Stimulated activated CD4-positive, alpha-beta T cell treated with anti-CD3 and anti-CD28 coated beads, Interleukin-2, amount 100 ng/mL, for 48 hours (primary cell): ENCODE measurements at regions not wholly inside any gene's neighbourhood (a gene's known extent, or its start where the extent isn't known, plus 50 kb on each side); places are given as distances from the start of the nearest gene placed in this dataset.

ENCODE experiments used
- DNase-seq, 2 donors: peaks; one replicate each; pipeline ENCODE4 v3.0.0-alpha.2; 2020

DNA sequence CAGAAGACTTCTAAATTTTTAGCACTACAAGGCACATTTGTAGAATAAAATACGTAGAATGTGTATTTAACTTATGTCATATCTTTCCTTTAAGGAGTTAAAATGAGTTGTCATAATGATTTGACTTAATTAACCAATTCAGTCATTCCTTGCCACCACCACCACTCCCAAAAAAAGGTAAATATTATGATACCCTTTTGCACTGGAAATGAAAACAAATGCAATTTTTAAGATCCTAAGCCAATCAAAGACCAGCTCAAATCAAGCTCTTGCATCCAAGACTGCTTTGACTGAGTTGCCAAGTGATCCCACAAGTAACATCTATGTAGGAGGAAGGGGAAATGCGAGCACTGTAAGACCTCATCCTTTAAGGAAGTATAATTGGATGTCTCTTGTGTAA, 426.6 kb upstream of the ATP11B start:
- no peak for DNase-seq

GRCh38 chr3:182369861-182370260, 423.4 kb upstream of the ATP11B start:
- DNase-seq, result no peak

DNA sequence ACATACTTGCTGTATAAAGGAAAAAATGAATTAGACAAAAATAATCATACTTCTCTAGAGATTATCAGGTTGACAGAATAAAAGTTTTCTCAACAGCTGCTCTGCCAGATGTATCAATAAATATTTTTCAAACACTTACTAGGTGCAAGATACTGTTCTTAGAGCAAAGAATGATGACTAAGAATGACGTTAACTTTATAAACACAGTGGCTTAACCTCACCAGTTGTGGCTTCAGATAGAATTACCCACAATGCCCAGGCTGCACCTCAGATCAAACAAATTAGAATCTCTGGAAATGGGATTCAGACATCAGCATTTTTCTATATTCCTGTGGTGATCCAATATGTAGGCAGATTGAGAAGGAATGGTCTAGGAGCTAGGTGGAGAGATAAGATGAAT, 422.4 kb upstream of the ATP11B start:
- no peak for DNase-seq

DNA sequence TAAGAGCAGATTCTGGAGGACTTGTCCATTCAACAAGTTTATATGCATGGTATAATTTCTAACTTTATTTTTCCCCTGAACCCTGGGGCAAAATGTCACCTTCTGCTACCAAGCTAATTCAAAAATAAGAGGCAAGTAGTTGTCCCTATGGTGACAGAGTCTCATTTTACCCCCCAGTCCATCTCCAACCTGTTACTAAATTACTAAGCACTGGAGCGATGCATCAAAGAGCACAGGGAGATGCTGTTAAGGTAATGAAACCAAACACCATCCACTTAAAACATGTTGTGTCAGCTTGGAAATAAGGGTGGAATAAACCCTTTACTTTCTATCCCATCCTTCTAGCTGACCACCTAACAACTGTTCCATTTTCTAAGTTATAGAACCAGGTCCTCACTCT, 417.4 kb upstream of the ATP11B start:
- DNase-seq, result no peak

GRCh38 chr3:182382112-182382857, 411.0 kb upstream of the ATP11B start:
- DNase-seq, result no peak

DNA sequence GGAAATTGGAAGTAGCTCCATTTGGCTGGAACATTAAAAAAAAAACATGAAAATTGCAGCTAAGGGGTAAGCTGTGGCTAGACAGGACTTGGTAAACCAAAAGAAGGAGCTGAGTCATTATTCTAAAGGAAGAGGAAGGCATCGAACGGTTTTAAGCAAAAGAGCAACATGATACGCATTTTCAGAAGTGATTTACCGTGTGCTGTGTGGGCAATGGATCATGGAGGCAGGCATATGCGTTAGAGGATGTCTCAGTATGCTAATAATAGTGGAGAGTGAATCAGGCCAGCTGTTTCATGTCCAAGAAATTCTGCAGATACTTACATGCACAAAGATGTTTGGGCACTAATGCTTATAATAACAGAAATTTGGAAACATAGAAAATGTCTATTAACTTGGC, 409.1 kb upstream of the ATP11B start:
- no peak for DNase-seq

GRCh38 chr3:182385356-182385755, 407.9 kb upstream of the ATP11B start:
- no peak for DNase-seq

DNA sequence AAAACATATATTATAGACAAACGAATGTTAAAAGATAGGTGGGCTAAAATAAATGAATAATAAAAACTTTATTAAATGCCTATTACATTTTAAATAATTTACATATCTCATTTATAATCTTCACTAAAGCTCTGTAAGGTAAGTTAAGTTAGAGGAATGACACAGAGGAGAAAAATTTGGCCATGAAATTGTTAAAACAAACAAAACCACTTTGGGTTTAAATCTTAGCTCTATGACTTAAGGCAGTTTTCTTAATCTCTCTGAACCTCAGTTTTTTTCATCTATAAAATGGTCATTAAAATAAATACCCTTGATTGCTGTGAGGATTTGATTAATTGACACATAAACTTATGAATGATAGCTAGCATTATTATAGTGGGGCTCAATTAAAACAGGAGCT, 404.8 kb upstream of the ATP11B start:
- DNase-seq, result no peak

- no peak for DNase-seq
Observed at GRCh38 chr3:182389071-182389815, 404.1 kb upstream of the ATP11B start.

- no peak for DNase-seq
Observed at GRCh38 chr3:182390421-182390820, 402.9 kb upstream of the ATP11B start.

DNA sequence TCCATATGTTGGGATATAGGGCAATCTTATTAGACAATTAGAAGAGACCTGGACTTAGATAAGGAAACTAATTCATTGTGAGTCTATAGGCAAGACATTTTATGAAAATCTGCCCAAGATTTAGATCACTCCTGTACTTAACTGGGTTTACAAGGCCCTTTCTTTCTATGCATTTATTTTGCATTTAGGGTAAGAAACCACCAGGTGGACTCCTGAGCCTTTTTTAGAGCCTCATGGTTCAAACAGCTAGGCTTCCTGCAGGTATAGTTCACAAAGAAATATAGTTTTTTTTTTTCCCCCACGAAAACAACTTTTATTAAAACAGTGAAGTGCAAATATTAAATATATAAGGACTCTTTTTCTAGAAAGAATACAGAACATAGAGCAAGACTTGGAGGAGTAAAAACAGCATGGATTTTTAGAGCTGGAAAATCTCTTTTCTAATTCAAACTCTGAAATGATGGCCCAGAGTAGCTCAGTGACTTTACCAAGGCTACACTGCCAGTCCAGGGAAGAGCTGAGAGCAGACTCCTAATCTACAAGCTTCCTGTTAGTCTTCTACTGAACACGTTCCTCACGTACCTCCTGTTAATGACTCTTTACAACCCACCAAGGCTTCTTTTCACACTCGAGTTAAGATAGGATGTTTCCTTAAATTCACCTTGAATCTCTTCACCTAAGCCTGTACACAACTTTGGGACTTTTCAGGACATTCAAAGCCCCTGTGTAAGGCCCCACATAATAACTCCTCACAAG, 400.9 kb upstream of the ATP11B start:
- DNase-seq, result no peak

DNA sequence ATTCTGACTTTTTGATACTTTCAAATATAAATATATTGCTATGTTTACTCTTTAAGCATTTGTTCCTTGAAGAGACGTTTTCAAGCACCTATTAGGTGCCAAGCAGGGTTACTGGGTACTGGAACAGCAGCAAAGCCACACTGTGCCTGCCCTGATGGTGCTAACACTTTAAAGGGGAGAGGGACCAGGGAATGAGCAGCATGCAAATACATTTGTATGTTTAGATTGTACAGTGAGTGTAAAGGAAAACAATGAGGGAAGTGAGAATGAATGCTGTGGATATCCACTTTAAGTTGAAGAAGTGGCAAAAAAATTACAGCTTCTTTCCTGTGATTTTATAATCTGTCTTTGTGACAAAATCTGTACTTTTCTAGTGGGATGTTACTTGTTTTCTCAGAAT, 400.2 kb upstream of the ATP11B start:
- no peak for DNase-seq

DNA sequence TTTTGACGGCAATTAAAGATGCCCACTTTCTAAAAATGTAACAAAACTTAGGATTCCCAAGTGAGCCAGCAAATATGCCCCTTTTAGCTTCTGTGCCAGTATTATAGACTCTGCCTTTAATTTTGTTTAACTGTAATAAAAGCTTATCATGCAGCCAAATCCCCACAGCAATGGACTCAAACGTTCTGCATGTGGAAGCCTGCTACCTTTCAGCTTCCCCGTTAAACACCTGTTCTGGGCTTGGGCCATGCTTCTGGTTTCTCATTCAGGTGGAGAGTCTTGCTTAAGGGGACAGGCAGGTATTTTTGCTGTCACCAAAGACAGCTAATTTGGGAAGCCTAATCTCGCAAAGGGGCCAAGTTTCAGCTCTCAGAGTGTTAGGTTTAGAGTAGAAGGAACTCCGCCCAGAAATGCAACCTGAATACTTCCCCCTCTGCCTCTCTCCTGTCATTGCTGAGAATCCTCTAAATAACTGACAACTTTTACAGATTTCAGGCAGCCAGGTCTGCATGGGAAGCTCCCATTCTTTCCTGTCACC, 399.4 kb upstream of the ATP11B start:
- DNase-seq, result no peak

DNA sequence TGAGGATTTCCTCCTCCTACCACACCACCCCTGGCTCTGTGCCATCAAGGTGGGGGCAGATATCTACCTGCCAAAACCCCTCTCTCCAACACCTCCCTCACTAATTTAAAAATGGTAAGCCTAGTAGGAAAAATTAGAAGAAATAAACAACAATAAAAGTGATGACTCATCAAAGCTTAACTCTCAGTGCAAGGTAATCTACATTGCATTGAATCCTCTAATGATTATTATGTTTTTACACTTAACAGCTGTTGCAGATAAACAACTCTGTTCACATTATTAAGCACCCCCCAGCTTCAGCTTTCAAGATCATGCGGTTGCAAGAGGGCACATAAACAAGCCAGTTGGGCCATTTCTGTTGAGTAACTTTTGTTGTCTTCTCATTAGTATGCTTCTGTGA, 396.1 kb upstream of the ATP11B start:
- no peak for DNase-seq

DNA sequence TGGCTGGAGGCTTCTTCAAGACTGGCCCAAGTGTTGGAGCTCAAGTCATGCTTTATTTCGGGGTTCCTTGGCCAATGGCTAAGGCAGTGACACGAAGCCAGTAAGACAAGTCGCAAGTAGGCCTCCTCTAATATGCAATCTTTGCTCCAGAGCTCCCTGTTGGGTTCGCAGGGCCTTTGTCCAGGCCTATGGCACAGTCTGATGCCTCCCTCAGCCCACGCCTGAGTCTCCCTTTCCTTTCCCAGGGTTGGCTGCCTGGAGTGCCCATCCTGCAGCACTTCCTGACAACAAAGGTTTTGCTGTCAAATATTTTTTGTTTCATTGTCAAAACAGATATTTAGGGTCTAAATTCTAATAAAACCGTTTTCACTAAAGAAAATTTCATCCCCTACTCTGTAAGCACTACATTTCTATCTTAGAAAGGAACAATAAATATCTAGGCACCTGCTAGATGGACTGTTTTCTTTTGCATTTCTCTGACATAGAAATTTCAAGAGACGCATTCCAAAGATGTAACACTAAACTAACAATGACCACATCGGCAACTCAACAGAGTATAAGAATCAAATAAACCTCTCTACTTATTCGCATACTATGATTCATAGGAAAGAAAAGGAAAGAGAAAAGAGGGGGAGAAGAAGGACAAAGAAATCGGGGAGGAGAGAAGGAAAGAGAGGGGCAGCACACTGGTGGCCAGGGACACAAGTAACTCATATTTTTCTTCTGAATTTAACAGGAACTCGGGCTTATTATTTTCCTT, 393.1 kb upstream of the ATP11B start:
- DNase-seq, result no peak

GRCh38 chr3:182400838-182401237, 392.5 kb upstream of the ATP11B start:
- DNase-seq, result no peak

DNA sequence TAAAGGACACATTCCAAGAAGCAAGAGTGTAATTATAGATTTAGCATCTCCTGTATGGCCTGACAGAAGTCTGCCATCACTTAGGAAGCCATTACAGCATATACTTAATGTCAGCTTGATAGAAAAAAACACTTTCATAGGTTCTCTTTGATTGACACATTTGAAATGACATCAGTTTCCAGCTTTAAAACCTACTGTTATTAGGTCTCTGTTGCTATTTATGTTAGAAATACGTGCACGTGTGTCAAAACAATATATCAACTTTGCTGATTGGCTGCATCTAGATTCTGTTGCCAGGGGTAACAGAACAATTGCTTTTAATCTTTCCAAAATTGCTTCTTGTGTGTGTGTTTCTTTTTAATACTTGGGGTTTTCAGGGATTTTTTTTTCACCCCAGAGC, 389.3 kb upstream of the ATP11B start:
- no peak for DNase-seq

DNA sequence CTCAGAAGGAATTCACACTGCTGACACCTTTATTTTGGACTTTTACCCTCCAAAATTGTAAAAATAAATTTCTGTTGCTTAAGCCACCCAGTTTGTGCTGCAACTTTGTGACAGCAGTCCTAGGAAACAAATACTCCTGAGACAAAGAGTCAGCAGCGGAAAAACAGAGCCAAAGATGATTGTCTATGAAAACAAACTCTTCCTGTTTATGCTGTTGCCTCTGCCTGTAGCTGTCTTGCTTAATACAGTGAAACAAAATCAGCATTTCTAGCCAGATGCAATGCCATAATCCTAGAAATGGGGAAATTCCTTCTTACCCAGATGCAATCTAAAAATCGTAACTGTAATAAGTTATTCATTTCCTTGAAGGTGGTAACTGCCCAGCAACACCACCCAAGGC, 387.5 kb upstream of the ATP11B start:
- DNase-seq, result no peak

DNA sequence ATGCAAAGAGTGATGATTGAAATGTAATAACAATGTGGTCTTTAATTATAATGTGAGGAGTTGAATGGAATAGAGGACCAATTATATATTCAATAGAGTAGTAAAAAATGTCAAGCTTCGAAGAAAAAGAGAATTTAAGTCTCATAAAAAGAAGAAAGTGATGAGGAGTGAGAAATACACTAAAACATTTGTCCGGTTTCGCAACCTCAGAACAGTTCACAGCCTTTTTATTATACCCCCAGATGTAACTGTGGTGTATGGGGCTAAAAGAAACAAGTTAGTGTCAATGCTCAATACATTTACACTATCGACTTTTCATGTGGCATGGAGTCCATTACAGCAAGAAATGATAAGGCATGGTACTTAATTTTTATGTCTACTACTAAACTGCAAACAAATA, 386.5 kb upstream of the ATP11B start:
- no peak for DNase-seq

DNA sequence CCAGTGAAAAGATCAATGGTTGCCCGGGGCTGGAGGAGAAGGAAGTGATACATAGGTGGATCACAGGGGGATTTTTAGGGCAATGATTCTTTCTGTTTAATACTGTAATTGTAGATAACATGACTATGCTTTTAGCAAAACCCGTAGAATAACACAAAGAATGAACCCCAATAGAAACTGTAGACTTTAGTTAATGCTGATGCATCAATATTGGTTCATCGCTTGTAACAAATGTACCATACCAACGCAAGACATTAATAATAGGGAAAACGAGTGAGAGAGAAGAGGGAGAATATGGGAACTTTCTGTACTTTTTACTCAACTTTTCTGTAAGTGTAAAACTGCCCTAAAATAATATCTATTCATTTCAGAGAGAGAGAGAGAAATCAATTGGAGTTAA, 383.3 kb upstream of the ATP11B start:
- DNase-seq, result no peak

DNA sequence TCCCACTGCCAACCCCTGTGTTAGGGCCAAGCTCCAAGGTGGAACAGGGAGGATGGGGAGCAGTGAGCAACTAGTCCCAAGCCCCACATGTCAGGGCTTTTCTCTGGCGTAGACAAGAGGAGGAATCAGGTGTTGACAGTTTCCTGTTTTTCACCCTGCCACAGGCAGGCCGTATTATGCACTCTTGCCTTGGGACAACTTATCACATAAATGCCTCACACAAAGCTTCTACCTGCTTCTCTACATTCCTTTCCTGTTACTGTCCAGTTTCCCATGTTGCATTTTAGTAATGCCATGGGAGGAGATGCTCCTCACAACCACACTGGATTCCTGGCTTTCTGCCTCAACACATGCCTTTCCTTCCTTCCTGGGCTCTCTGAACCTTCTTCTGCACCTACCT, 381.2 kb upstream of the ATP11B start:
- no peak for DNase-seq

DNA sequence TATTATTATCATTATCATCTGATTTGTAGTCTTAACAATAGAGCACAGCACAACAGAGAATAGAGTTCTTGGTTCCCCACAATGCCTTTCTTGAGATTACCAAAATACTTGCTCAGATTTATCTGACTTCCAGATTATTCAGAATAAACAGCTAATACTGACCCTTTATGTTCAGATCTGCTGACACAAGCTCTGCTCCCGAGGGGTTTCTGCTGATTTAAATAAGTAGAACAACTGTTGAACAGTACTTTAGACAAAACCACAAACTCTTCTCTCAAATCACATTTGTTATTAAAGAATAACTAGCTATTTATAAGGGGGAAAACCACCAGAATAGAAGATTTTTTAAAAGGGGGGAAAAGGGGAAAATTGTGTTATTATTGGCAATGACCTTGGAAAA, 380.2 kb upstream of the ATP11B start:
- no peak for DNase-seq

- no peak for DNase-seq
Observed at GRCh38 chr3:182413682-182414081, 379.6 kb upstream of the ATP11B start.
